ENCODE measurements at regions not wholly inside any gene's neighbourhood (a gene's known extent, or its start where the extent isn't known, plus 50 kb on each side); places are given as distances from the start of the nearest gene placed in this dataset.
"Not testable (repeated sequence)": the region's sequence is repeated elsewhere in the genome, so short reads cannot be mapped to it uniquely, and the experiment has no call there.

DNA sequence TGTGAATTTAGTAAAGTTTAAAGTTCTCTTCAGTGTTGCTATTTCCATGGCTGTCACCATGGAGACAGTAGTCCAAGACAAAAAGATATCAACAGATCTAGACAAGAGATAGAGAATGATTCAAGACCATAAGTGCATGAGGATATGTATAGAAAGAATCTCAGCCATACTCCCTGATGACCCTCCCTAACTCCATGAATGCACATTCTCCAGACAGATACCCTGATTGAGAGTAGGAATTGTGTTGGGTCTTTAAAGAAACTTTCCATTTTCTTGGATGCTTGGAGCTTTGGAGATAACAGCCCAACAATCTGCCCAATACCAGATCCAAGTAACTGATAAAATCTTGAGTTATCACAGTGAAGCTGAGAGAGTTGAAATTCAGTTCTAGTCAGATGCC is 1601.2 kb upstream of the CELF4 start:
- Histone ChIP-seq H3K27ac (no peak overlapping the region), H3K4me3 (no peak overlapping the region), H3K9me3 (no peaks in the 10 kb centered on the region), H3K27me3 (no peaks in the 10 kb centered on the region), H3K4me1 (no peaks in the 10 kb centered on the region), H3K36me3 (no peaks in the 10 kb centered on the region)
- TF ChIP-seq, protein P1, sequence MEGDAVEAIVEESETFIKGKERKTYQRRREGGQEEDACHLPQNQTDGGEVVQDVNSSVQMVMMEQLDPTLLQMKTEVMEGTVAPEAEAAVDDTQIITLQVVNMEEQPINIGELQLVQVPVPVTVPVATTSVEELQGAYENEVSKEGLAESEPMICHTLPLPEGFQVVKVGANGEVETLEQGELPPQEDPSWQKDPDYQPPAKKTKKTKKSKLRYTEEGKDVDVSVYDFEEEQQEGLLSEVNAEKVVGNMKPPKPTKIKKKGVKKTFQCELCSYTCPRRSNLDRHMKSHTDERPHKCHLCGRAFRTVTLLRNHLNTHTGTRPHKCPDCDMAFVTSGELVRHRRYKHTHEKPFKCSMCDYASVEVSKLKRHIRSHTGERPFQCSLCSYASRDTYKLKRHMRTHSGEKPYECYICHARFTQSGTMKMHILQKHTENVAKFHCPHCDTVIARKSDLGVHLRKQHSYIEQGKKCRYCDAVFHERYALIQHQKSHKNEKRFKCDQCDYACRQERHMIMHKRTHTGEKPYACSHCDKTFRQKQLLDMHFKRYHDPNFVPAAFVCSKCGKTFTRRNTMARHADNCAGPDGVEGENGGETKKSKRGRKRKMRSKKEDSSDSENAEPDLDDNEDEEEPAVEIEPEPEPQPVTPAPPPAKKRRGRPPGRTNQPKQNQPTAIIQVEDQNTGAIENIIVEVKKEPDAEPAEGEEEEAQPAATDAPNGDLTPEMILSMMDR (IDR thresholded peaks at IDR 0.05) = no peak
- no peak for TF ChIP-seq POLR2A (IDR thresholded peaks at IDR 0.05)
- no peak for DNase-seq

DNA sequence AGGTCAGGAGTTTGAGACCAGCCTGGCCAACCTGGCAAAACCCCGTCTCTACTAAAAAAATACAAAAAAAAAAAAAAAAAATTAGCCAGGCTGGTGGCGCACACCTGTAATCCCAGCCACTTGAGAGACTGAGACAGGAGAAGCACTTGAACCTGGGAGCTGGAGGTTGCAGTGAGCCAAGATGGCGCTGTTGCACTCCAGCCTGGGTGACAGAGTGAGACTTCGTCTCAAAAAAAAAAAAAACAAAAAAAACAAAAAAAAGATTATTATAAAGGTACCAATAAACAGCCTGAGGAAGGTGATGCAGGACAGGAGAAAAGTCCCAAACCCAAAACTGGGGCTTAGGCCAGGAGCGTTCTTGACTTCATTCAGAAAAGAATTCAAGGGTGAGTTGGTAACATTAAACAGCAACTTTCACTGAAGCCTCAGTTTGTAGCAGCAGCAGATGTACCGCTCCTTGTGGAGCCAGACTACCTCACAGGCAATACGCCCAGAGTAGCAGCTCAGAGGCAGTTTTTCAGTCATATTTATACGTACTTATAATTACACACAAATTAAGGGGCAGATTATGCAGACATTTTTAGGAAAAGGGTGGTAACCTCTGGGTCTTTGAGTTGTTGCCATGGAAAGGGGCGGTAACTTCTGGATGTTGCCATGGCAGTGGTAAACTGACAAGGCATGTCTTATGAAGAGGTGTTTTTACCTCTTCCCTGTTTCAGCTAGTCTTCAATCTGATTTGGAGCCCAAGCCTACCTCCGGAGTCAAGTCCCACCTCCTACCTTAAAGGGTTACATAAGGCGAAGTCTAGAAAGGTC is 1596.6 kb upstream of the CELF4 start:
- Histone ChIP-seq H3K9me3 (no peaks in the 10 kb centered on the region), H3K4me1 (no peaks in the 10 kb centered on the region), H3K27ac (no peak overlapping the region), H3K27me3 (no peaks in the 10 kb centered on the region), H3K4me3 (no peak overlapping the region), H3K36me3 (no peaks in the 10 kb centered on the region)
- no peak for DNase-seq
- no peak for TF ChIP-seq POLR2A (IDR thresholded peaks at IDR 0.05)
- TF ChIP-seq, protein P1 (IDR thresholded peaks at IDR 0.05) = no peak

DNA sequence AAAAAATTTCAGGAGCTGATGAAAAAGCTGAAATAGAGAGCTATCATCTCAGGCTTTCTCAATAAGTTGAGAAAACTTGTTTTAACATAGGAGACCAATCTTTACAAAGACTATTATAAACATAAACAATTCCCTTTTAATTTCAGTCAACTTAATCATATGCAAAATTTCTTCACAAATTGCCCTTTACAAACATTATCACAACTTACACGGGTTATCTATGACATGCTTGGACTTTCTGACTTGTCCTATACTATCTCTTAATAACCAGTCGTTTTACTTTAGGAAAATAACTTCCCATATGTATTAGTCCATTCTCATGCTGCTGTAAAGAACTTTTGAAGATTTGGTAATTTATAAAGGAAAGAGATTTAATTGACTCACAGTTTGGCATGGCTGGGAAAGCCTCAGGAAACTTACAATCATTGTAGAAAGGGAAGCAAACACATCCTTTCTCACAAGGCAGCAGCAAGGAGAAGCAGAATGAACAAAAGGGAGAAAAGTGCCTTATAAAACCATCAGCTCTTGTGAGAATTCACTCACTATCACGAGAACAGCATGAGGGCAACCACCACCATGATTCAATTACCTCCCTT is 1583.7 kb upstream of the CELF4 start:
- H3K36me3 ChIP-seq = no peaks in the 10 kb centered on the region
- no peak overlapping the region for H3K4me3 ChIP-seq
- no peak overlapping the region for H3K27ac ChIP-seq
- H3K9me3 ChIP-seq = peaks cover 0 to 8% (median 0%) of the 10 kb centered on the region in 4 donors
- DNase-seq = no peak
- no peaks in the 10 kb centered on the region for H3K4me1 ChIP-seq
- no peaks in the 10 kb centered on the region for H3K27me3 ChIP-seq
- TF ChIP-seq POLR2A (IDR thresholded peaks at IDR 0.05) = no peak
- TF ChIP-seq, protein P1 (IDR thresholded peaks at IDR 0.05) = no peak

DNA sequence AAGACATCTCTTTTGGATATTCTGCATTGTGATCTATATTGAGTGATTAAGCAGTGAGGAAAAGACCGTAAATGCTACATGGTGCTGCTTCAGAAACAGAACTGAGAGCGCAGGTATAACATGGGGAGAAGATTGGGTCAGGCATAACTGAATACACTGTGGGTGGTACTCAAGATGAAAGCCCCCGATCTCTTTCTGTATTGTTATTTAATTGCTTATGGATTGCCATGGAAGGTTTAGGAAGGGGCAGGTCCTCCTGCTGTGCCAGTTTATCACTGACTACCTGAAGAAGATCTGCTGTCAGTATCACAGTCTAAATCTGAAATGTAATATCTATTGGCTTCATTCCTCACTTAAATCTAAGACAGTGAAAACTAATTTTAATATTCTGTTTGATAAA is 1568.7 kb upstream of the CELF4 start:
- Histone ChIP-seq H3K27me3 (no peaks in the 10 kb centered on the region), H3K9me3 (no peaks in the 10 kb centered on the region), H3K27ac (no peak overlapping the region), H3K4me3 (no peak overlapping the region), H3K4me1 (no peaks in the 10 kb centered on the region), H3K36me3 (no peaks in the 10 kb centered on the region)
- DNase-seq = no peak
- TF ChIP-seq, protein P1 (IDR thresholded peaks at IDR 0.05) = no peak
- TF ChIP-seq POLR2A (IDR thresholded peaks at IDR 0.05) = no peak

DNA sequence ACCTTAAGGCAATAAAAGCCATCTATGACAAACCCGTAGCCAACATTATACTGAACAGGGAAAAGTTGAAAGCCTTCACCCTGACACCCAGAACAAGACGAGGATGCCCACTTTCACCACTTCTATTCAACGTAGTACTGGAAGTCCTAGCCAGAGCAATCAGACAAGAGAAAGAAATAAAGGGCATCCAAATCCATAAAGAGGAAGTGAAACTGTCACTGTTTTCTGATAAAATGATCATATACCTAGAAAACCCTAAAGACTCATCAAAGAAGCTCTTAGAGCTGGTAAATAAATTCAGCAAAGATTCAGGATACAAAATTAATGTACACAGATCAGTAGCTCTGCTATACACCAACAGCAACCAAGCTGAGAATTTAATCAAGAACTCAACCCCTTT is 1561.9 kb upstream of the CELF4 start:
- not testable (repeated sequence) for H3K4me1 ChIP-seq, H3K4me3 ChIP-seq, H3K36me3 ChIP-seq, H3K27me3 ChIP-seq, H3K9me3 ChIP-seq, DNase-seq, H3K27ac ChIP-seq

DNA sequence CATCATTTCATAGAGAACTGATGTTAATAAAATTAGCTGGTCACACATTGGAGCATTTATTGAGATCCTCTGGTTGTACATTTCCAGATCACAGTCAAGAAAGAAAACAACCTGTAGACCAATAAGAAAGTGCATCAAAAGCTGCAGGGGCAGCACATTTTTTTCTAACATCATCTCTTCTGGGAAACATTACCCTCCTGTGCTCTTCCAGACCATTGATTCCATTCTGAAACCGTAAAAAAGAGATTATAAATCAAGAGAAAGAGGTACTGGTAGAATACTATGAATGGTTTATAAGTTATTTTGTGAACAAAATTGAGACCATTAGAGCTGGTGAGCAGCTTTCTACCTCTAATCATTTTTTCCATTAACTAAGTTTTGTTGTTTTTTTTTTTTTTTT is 1548.2 kb upstream of the CELF4 start:
- TF ChIP-seq, protein P1 (IDR thresholded peaks at IDR 0.05) = no peak
- no peak for TF ChIP-seq POLR2A (IDR thresholded peaks at IDR 0.05)
- Histone ChIP-seq H3K27me3 (no peaks in the 10 kb centered on the region), H3K27ac (no peak overlapping the region), H3K9me3 (no peaks in the 10 kb centered on the region), H3K4me3 (no peak overlapping the region), H3K36me3 (no peaks in the 10 kb centered on the region), H3K4me1 (no peaks in the 10 kb centered on the region)
- DNase-seq = no peak

Data from Peyer's patch (tissue), 4 donors.